BJ (cell line): ENCODE measurements at regions not wholly inside any gene's neighbourhood (a gene's known extent, or its start where the extent isn't known, plus 50 kb on each side); places are given as distances from the start of the nearest gene placed in this dataset.

Experiments used
- CTCF ChIA-PET: fragments of 350-600 bp; formaldehyde crosslinking; extraction: SDS; loops from one replicate; lab custom pipeline; 2021; ENCODE audit warnings: antibody characterized with exemption, inconsistent platforms; lab: Yijun Ruan, JAX
- POLR2A ChIA-PET: fragments of 300-600 bp; sonication (Branson Sonifier 250); formaldehyde crosslinking; extraction: SDS; loops from one replicate; lab custom pipeline; 2021; ENCODE audit warnings: antibody characterized with exemption; lab: Charles Lee
- DNase-seq: peaks from one replicate; pipeline ENCODE4 v3.0.0-alpha.2; 2011; ENCODE audit warnings: low read depth
- H3K27me3 ChIP-seq: 2 replicates; pipeline ENCODE4 v1.6.0; 2011; ENCODE audit warnings: low read length; ENCODE audit not compliant: control insufficient read depth, insufficient read depth
- H3K36me3 ChIP-seq: 2 replicates; pipeline ENCODE4 v1.5.1; 2011; ENCODE audit warnings: low read length; ENCODE audit not compliant: control insufficient read depth, insufficient read depth
- H3K4me3 ChIP-seq: 2 replicates; pipeline ENCODE4 v1.5.1; 2011; ENCODE audit warnings: low read depth, mild to moderate bottlenecking, control low read depth, low read length
- TF ChIP-seq, protein P1 (sequence below): IDR thresholded peaks from 2 replicates; pipeline ENCODE4 v1.5.1; 2011; ENCODE audit warnings: low read depth, mild to moderate bottlenecking, control low read depth, inconsistent platforms, low read length, moderate library complexity; ENCODE audit not compliant: insufficient read depth

DNA sequence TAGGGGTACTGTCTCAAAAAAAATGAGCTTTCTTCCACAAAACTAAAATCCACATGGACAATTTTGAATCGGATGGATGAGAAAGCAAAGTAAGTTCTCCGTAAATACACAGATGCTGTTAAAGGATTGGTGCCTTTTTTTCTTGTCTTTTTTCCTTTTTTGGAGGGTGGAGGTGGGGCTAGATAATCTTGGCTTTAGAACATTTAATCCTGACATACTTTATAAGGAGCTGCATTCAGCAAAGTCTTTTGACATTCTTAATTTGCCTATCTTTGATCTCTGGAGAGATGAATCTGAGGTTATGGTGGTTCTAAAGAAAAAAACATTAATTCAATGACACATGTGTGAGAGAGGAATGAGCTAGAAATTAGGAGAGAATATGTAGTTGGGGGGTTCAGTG lies 312.3 kb upstream of the KCNJ16 start:
- no peak for DNase-seq
- H3K27me3 ChIP-seq, result no peaks in the 10 kb centered on the region
- no peak overlapping the region for H3K4me3 ChIP-seq
- TF ChIP-seq, protein P1, sequence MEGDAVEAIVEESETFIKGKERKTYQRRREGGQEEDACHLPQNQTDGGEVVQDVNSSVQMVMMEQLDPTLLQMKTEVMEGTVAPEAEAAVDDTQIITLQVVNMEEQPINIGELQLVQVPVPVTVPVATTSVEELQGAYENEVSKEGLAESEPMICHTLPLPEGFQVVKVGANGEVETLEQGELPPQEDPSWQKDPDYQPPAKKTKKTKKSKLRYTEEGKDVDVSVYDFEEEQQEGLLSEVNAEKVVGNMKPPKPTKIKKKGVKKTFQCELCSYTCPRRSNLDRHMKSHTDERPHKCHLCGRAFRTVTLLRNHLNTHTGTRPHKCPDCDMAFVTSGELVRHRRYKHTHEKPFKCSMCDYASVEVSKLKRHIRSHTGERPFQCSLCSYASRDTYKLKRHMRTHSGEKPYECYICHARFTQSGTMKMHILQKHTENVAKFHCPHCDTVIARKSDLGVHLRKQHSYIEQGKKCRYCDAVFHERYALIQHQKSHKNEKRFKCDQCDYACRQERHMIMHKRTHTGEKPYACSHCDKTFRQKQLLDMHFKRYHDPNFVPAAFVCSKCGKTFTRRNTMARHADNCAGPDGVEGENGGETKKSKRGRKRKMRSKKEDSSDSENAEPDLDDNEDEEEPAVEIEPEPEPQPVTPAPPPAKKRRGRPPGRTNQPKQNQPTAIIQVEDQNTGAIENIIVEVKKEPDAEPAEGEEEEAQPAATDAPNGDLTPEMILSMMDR, result no peak
- no peaks in the 10 kb centered on the region for H3K36me3 ChIP-seq
- CTCF ChIA-PET, result interaction anchor here (1.1 to 1.3 kb wide), 2 partner anchors 154 to 156 kb away, joined by 4 to 8 read pairs; no protein-coding TSS in a partner anchor
- POLR2A ChIA-PET, result no interaction called here

DNA sequence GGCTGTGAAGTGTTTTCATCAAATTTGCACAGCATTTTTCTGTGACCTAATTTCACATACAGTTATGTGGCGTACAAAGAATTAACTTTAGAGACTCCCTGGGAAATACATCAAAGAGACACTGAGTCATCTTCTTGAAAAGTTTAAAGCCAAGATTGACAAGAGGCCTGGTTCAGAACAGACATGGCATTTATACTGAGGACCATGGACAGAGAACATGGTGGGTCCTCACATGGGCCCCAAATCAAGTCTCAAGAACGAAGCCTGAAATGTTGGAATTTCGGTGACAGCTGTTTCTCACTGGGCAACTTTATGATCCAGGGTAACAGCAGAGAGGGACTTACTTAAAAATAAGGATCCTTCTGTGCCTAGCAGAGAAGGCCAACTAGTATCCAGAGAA lies 311.5 kb upstream of the KCNJ16 start:
- H3K27me3 ChIP-seq, result no peaks in the 10 kb centered on the region
- TF ChIP-seq, protein P1, result no peak
- ChIA-PET CTCF (interaction anchor here (1.1 kb wide), 1 partner anchor 156 kb away, joined by 4 read pairs; no protein-coding TSS in a partner anchor), POLR2A (no interaction called here)
- no peak for DNase-seq
- no peaks in the 10 kb centered on the region for H3K36me3 ChIP-seq
- no peak overlapping the region for H3K4me3 ChIP-seq

DNA sequence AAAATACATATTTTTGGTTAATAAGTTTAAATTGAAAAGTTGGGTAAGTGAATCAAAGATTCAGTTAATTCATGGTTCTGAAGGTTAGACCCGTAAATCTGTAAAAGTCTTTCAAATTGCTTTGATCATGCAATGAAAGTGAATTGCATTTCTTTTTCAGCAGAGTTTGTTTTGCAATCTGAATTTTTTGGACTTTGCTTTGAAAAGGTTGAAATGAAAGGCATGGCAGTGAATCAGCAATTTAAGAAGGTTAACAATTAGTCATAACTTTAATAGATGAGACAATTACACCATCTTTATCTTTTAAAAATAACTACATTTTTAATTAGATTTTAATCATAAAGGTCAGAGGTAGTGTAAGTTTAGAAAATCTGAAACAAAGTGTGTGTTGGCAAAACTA lies 310.9 kb upstream of the KCNJ16 start:
- ChIA-PET POLR2A (no interaction called here), CTCF (no interaction called here)
- Histone ChIP-seq H3K4me3 (no peak overlapping the region), H3K27me3 (no peaks in the 10 kb centered on the region), H3K36me3 (no peaks in the 10 kb centered on the region)
- DNase-seq, result no peak
- TF ChIP-seq, protein P1, result no peak

DNA sequence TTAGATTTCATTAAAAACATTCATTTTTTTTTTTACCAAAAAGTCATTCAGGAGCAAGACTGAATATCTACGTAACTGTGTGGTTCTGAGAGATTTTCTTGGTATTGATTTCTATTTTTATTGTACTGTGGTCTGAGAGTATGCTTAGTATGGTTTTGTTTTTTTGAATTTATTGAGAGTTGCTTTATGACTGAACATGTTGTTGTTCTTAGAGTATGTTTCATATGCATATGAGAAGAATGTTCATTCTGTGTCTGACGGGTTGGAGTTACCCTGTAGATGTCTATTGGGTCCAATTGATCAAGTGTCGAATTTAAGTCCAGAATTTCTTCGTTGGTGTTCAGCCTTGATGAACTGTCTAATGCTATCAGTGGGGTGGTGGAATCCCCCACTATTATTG lies 306.0 kb upstream of the KCNJ16 start:
- DNase-seq, result no peak
- TF ChIP-seq, protein P1, result no peak
- H3K4me3 ChIP-seq, result no peak overlapping the region
- CTCF ChIA-PET, result interaction anchor here (0.6 to 1.2 kb wide), 2 partner anchors 12 to 201 kb away, joined by 3 to 4 read pairs; no protein-coding TSS in a partner anchor
- no peaks in the 10 kb centered on the region for H3K27me3 ChIP-seq
- POLR2A ChIA-PET, result no interaction called here
- no peaks in the 10 kb centered on the region for H3K36me3 ChIP-seq

DNA sequence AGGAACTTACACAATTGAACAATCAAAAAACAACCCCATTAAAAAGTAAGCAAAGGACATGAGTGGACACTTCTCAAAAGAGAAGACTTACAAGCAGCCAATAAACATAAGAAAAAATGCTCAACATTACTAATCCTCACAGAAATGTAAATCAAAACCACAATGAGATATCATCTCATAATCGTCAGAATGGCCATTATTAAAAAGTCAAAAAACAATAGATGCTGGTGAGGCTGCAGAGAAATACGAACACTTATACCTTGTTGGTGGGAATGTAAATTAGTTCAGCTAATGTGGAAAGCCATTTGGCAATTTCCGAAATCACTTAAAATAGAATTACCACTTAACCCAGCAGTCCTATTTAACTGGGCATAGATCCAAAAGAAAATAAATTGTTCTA lies 301.9 kb upstream of the KCNJ16 start:
- no peaks in the 10 kb centered on the region for H3K36me3 ChIP-seq
- no peaks in the 10 kb centered on the region for H3K27me3 ChIP-seq
- ChIA-PET POLR2A (no interaction called here), CTCF (no interaction called here)
- no peak for DNase-seq
- TF ChIP-seq, protein P1, result no peak
- no peak overlapping the region for H3K4me3 ChIP-seq
